ENCODE measurements at regions not wholly inside any gene's neighbourhood (a gene's known extent, or its start where the extent isn't known, plus 50 kb on each side); places are given as distances from the start of the nearest gene placed in this dataset.

GRCh38 chr15:98543237-98543636 is 105.1 kb upstream of the IGF1R start:
- TF ChIP-seq POLR2A (IDR thresholded peaks at IDR 0.05) (no peak), CTCF (IDR thresholded peaks at IDR 0.05) (no peak)
